MM.1S (cell line): ENCODE measurements at regions not wholly inside any gene's neighbourhood (a gene's known extent, or its start where the extent isn't known, plus 50 kb on each side); places are given as distances from the start of the nearest gene placed in this dataset.

Source experiments
- DNase-seq: peaks from one replicate; pipeline ENCODE4 v3.0.0-alpha.2; 2015
- H2AFZ ChIP-seq: fragments of 300-600 bp; sonication (generic); 2 replicates; pipeline ENCODE4 v1.6.0; 2016; ENCODE audit warnings: antibody characterized with exemption, low read length
- H3F3A ChIP-seq: fragments of 300-600 bp; sonication (generic); 2 replicates; pipeline ENCODE4 v1.6.1; 2016; ENCODE audit warnings: mild to moderate bottlenecking, antibody characterized with exemption, low read length, moderate library complexity, mixed read lengths; ENCODE audit not compliant: insufficient read depth
- H3K27ac ChIP-seq: fragments of 300-600 bp; sonication (generic); 2 replicates; pipeline ENCODE4 v1.5.1; 2016; ENCODE audit warnings: mild to moderate bottlenecking, low read length
- H3K27me3 ChIP-seq: fragments of 300-600 bp; sonication (generic); replicated peaks from 2 replicates; pipeline ENCODE4 v1.6.0; 2016; ENCODE audit warnings: low read length; ENCODE audit not compliant: insufficient read depth
- H3K36me3 ChIP-seq: fragments of 300-600 bp; sonication (generic); replicated peaks from 2 replicates; pipeline ENCODE4 v1.6.1; 2016; ENCODE audit warnings: mild to moderate bottlenecking, low read length, mixed read lengths; ENCODE audit not compliant: insufficient read depth
- H3K4me1 ChIP-seq: fragments of 300-600 bp; sonication (generic); 2 replicates; pipeline ENCODE4 v1.6.1; 2016; ENCODE audit warnings: low read length, mixed read lengths
- H3K4me2 ChIP-seq: fragments of 300-600 bp; sonication (generic); 2 replicates; pipeline ENCODE4 v1.6.0; 2016; ENCODE audit warnings: low read depth, low read length
- H3K4me3 ChIP-seq: fragments of 300-600 bp; sonication (generic); 2 replicates; pipeline ENCODE4 v1.5.1; 2016; ENCODE audit warnings: low read length, mixed read lengths
- H3K79me2 ChIP-seq: fragments of 300-600 bp; sonication (generic); 2 replicates; pipeline ENCODE4 v1.6.1; 2016; ENCODE audit warnings: mixed run types, low read length, mixed read lengths
- H3K9ac ChIP-seq: fragments of 300-600 bp; sonication (generic); 2 replicates; pipeline ENCODE4 v1.6.1; 2016; ENCODE audit warnings: low read length, mixed read lengths
- H3K9me2 ChIP-seq: fragments of 300-600 bp; sonication (generic); replicated peaks from 2 replicates; pipeline ENCODE4 v1.6.1; 2016; ENCODE audit warnings: mild to moderate bottlenecking, low read length, mixed read lengths; ENCODE audit not compliant: insufficient read depth
- H3K9me3 ChIP-seq: fragments of 300-600 bp; sonication (generic); replicated peaks from 2 replicates; pipeline ENCODE4 v1.6.1; 2016; ENCODE audit warnings: mild to moderate bottlenecking, low read length, mixed read lengths; ENCODE audit not compliant: insufficient read depth
- H4K20me1 ChIP-seq: fragments of 300-600 bp; sonication (generic); 2 replicates; pipeline ENCODE4 v1.6.1; 2016; ENCODE audit warnings: mild to moderate bottlenecking, low read length, moderate library complexity, mixed read lengths; ENCODE audit not compliant: insufficient read depth
- EZH2 ChIP-seq: fragments of 300-600 bp; sonication (generic); optimal IDR thresholded peaks from 2 replicates; pipeline ENCODE3; 2017; ENCODE audit warnings: low read depth, mild to moderate bottlenecking, antibody characterized with exemption, low read length, mixed read lengths
- EZH2phosphoT487 ChIP-seq: fragments of 300-600 bp; sonication (generic); IDR thresholded peaks from 2 replicates; pipeline ENCODE4 v1.6.1; 2018; ENCODE audit warnings: antibody characterized with exemption, low read length
- TF ChIP-seq, protein P1 (sequence below): fragments of 300-600 bp; sonication (generic); IDR thresholded peaks from 2 replicates; pipeline ENCODE4 v1.5.1; 2016; ENCODE audit warnings: antibody characterized with exemption, low read length, mixed read lengths

DNA sequence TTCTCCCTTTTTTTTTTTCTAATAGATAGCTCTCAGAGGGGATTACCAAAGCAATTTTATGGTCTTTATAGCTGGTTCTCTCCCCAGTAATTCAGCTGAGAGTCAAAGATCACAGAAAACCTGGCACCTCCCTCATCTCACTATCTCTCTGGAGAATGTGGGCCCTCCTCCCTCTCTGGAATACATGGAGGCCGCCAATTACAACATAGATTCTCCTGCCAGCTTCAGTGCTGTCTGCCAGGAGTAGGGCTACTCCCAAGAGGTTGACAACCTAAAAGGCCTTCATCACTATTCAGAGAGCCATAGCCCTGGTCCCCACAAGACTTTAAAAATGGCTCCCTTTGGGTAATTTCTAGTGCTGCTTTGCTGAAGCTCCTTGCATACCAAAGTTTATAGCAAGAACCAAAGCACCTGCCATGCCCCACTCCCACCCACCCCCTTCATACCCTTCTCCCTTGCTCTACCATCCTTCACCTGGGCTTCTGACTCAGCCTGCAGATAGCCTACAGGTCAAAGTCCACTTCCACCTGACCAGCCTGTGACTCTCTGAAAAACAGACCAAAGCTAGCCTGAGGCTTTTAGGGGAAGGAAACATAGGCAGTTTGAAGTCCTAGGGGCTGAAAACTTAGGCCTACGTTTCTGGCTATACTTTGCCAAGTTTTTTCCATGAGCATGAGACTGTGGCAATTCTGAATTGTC lies 472.3 kb downstream of the TNS1 start:
- H2AFZ ChIP-seq = no peak overlapping the region
- H3K4me1 ChIP-seq = no peaks in the 10 kb centered on the region
- TF ChIP-seq EZH2 (no peak), EZH2phosphoT487 (no peak)
- TF ChIP-seq, protein P1, sequence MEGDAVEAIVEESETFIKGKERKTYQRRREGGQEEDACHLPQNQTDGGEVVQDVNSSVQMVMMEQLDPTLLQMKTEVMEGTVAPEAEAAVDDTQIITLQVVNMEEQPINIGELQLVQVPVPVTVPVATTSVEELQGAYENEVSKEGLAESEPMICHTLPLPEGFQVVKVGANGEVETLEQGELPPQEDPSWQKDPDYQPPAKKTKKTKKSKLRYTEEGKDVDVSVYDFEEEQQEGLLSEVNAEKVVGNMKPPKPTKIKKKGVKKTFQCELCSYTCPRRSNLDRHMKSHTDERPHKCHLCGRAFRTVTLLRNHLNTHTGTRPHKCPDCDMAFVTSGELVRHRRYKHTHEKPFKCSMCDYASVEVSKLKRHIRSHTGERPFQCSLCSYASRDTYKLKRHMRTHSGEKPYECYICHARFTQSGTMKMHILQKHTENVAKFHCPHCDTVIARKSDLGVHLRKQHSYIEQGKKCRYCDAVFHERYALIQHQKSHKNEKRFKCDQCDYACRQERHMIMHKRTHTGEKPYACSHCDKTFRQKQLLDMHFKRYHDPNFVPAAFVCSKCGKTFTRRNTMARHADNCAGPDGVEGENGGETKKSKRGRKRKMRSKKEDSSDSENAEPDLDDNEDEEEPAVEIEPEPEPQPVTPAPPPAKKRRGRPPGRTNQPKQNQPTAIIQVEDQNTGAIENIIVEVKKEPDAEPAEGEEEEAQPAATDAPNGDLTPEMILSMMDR = no peak
- H3K9me2 ChIP-seq = no peaks in the 10 kb centered on the region
- H3K36me3 ChIP-seq = no peaks in the 10 kb centered on the region
- H3K9ac ChIP-seq = no peak overlapping the region
- no peaks in the 10 kb centered on the region for H3F3A ChIP-seq
- H4K20me1 ChIP-seq = no peaks in the 10 kb centered on the region
- no peaks in the 10 kb centered on the region for H3K9me3 ChIP-seq
- H3K4me2 ChIP-seq = no peak overlapping the region
- H3K27me3 ChIP-seq = no peaks in the 10 kb centered on the region
- H3K79me2 ChIP-seq = no peaks in the 10 kb centered on the region
- H3K4me3 ChIP-seq = no peak overlapping the region
- DNase-seq = no peak
- H3K27ac ChIP-seq = no peak overlapping the region

DNA sequence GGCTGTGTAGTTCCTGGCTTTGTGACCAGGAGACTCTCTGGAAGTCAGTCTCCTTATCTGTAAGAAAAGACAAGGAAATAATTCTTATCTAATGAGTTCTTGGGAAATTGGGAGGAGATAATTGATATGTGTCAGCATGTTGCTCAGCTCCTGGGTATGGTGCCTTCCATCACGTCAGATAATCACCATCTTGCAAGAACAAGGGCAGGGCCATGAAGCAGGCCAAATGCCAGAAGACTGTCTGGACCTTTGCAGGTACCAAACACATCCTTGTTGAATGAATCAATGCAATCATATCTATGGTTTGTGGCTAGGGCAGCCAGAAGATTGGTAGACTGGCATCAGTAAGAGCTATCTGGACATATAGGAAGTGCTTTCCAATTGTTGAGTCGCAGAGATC lies 473.5 kb downstream of the TNS1 start:
- no peaks in the 10 kb centered on the region for H3K79me2 ChIP-seq

DNA sequence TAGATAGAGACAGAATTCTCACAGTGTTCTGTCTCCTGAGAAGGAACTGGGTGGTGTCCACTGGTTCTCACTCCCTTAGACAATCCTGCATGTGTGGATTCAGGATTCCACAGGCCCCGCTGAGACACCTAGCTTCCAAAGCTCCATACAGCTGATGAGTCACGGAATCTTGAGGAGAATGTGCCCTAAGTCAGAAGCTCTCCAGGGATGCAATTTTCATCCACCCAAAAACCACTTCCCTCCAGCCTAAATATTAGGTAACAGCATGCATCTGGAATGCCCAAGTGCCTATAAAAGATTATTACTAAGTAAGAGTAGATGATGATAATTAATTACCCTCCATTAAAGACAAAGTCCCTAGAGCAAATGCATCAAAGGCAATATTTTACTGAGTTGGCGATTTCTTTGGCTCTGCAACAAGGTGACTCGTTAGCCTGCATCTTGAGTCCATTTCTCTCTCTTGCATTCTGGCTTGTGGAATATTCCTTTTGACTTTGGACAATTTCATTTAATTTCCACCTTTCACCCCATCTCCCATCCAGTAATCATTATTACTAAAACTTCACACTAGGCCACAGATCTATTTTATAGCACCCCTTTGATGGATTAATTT lies 475.1 kb downstream of the TNS1 start:
- Histone ChIP-seq H3K4me3 (no peak overlapping the region), H3K9me3 (no peaks in the 10 kb centered on the region), H3K27ac (no peak overlapping the region), H3F3A (no peaks in the 10 kb centered on the region), H2AFZ (no peak overlapping the region), H4K20me1 (no peaks in the 10 kb centered on the region), H3K79me2 (no peaks in the 10 kb centered on the region), H3K4me2 (no peak overlapping the region), H3K9ac (no peak overlapping the region), H3K9me2 (no peaks in the 10 kb centered on the region), H3K4me1 (no peaks in the 10 kb centered on the region), H3K27me3 (no peaks in the 10 kb centered on the region), H3K36me3 (no peaks in the 10 kb centered on the region)
- no peak for DNase-seq
- TF ChIP-seq, protein P1 = no peak
- no peak for TF ChIP-seq EZH2
- no peak for TF ChIP-seq EZH2phosphoT487

More for the DNA sequence above, 473.5 kb downstream of the TNS1 start:
- Histone ChIP-seq H4K20me1 (no peaks in the 10 kb centered on the region), H3K4me3 (no peak overlapping the region), H3K27ac (no peak overlapping the region), H3K36me3 (no peaks in the 10 kb centered on the region), H3K9me3 (no peaks in the 10 kb centered on the region), H3K4me1 (no peaks in the 10 kb centered on the region), H3K9me2 (no peaks in the 10 kb centered on the region), H3K27me3 (no peaks in the 10 kb centered on the region), H3K4me2 (no peak overlapping the region), H3F3A (no peaks in the 10 kb centered on the region), H3K9ac (no peak overlapping the region), H2AFZ (no peak overlapping the region)
- DNase-seq = no peak
- TF ChIP-seq EZH2phosphoT487 (no peak), EZH2 (no peak)
- TF ChIP-seq, protein P1 = no peak
